K562 (cell line): ENCODE measurements at regions not wholly inside any gene's neighbourhood (a gene's known extent, or its start where the extent isn't known, plus 50 kb on each side); places are given as distances from the start of the nearest gene placed in this dataset.

Experiments used
- CBX1 ChIP-seq: sonication (generic); IDR thresholded peaks from 2 replicates; pipeline ENCODE4 v1.6.1; 2016; ENCODE audit warnings: antibody characterized with exemption, low read depth, mild to moderate bottlenecking
- MTA2 ChIP-seq: fragments of 450-650 bp; IDR thresholded peaks from 2 replicates; pipeline ENCODE4 v1.6.1; 2016; ENCODE audit warnings: low read depth
- TSC22D4 ChIP-seq: fragments of 450-650 bp; IDR thresholded peaks from 2 replicates; pipeline ENCODE4 v1.6.1; 2016; ENCODE audit warnings: missing genetic modification characterization, missing biosample characterization, control low read depth
- TF ChIP-seq, protein P1 (sequence below), 3 experiments: IDR thresholded peaks in 2 of 3; conservative IDR thresholded peaks in 1 of 3; 2 replicates each; pipeline ENCODE4 v1.5.1; 2011 to 2012; ENCODE audit warnings: low read length in 3 of 3, mild to moderate bottlenecking in 3 of 3, control low read depth in 2 of 3, improper control_type of control experiment in 1 of 3, inconsistent platforms in 1 of 3, low read depth in 1 of 3, mixed read lengths in 1 of 3, moderate library complexity in 1 of 3; ENCODE audit not compliant: insufficient read depth in 2 of 3

DNA sequence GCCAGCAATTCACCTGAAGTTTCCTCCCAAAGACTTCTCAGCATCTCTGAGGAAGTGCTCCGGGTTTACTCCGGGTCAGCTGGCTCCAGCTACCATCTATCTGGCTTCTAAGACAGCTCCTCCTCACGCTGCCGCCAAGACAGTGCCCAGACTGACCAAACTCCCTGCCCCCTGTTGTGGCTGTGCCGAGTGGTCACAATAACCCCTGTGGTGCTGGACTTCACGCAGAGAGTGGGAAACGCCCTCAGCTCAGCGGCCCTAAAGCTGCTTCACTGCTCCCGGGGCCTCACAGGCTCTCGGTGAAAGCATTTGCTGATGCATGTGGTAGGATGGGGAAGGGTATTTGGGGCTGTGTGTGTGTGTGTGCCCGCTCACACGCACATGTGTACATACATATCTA is 154.8 kb upstream of the ZNF236 start:
- no peak for TF ChIP-seq CBX1
- TF ChIP-seq, protein P1, sequence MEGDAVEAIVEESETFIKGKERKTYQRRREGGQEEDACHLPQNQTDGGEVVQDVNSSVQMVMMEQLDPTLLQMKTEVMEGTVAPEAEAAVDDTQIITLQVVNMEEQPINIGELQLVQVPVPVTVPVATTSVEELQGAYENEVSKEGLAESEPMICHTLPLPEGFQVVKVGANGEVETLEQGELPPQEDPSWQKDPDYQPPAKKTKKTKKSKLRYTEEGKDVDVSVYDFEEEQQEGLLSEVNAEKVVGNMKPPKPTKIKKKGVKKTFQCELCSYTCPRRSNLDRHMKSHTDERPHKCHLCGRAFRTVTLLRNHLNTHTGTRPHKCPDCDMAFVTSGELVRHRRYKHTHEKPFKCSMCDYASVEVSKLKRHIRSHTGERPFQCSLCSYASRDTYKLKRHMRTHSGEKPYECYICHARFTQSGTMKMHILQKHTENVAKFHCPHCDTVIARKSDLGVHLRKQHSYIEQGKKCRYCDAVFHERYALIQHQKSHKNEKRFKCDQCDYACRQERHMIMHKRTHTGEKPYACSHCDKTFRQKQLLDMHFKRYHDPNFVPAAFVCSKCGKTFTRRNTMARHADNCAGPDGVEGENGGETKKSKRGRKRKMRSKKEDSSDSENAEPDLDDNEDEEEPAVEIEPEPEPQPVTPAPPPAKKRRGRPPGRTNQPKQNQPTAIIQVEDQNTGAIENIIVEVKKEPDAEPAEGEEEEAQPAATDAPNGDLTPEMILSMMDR (IDR thresholded peaks at IDR 0.05 in 2 of 3, conservative IDR thresholded peaks at IDR 0.05 in 1 of 3; ENCODE audit: insufficient read depth in 2 of 3, low read depth in 1 of 3, low read length in 3 of 3), result no peak
- no peak for TF ChIP-seq TSC22D4 (tag)
- no peak for TF ChIP-seq MTA2
